Stimulated activated CD4-positive, alpha-beta T cell treated with anti-CD3 and anti-CD28 coated beads, Interleukin-15, amount 100 ng/mL, for 48 hours (primary cell): ENCODE measurements at regions not wholly inside any gene's neighbourhood (a gene's known extent, or its start where the extent isn't known, plus 50 kb on each side); places are given as distances from the start of the nearest gene placed in this dataset.

ENCODE experiments used
- DNase-seq, 2 donors: peaks; one replicate each; pipeline ENCODE4 v3.0.0-alpha.2; 2020; ENCODE audit warnings: low read depth in 2 of 2

DNA sequence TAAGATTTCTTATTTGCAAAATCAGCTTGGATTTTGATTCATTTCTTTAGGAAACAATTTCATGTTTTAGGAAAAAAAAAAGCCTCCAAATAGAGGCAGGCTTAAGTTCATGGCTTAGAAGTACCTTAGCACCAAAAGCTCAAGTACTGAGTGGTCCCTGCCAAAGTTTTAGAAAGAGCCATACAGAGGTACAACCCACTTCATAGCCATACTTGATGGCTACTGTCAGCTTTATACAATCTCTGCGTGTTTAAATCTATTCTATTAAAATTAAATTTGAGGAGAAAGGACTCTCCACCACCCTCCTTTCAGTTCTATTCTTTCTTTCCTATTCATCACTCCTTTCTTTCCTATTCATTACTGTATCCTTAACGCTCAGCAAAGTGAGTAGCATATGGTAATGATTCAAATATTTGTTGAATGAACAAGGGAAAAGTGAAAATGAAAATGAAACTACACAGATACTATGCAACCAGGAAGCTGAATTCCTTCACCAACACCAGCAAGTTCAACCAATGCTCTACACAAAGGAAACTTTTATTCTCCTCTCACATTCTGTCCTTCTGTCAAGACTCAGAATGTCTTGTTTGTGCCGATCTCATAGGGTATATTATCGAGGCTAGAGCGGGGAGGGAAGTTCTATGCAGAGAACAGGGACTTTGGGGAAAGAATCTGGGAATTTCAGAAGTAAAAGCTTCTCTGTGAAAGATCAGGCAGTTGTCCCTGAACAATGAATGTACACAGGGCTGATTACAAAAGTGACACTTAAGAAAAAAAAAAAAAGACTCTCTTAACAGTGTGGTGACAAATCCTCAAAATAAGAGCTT, 138.6 kb upstream of the SPEF2 start:
- DNase-seq: no peak

DNA sequence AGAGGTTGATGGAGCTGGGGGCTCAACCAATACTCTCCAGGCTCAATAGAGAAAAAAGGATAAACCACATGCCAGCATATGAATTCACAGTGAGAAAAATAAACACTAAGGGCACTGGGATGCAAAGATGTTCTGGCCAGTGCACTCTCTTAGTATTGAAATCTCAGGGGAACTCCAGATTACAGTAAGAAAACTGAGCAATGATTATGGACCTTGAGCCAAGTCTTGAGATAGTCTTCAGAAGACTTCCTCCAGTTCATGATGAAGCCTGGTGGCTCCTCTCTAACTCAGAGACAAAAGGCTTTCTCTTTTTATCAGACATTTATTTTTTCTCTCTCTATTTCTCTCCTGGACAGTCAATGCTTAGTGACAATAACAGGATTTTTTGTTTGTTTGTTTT, 139.8 kb upstream of the SPEF2 start:
- no peak for DNase-seq

DNA sequence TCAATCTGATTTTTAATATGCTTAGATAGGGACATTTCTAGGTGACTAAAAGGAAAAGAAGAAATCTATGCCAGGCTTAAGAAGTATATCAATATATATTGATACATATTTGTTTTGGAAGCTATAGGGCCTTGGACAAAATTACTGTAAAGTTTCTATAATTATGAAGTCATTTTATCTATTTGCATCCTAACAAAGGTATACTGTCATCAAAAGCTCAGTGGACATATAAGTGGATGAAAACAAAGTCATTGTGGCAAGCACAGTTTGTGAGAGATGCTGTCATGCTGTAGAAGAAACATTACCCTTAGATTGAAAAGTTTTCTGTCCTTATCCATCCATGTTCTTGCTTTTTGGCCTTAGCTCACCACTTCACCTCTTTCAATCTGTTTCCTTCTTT, 140.3 kb upstream of the SPEF2 start:
- DNase-seq: no peak

GRCh38 chr5:35476797-35477196, 140.9 kb upstream of the SPEF2 start:
- DNase-seq: no peak

- DNase-seq: no peak
These were observed 141.6 kb upstream of the SPEF2 start for GRCh38 chr5:35476036-35476435.

DNA sequence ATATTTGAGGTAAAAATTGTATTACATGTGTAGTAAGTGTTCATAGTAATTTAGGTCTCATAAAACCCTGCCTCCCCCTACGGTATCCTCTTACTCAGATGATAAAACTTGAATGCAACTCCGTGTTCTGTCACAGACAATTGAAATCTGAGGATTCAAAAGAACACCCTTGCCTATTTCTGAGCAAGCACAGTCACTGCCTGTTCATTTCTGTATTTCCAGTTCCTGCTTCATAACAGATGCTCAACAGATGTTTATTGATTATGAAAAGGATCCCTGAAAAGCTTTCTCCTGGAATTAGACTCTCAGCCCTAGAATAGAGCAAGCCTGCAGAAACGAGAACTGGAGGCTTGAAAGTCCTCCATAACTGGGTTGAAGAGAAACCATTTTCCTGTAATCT, 144.1 kb upstream of the SPEF2 start:
- no peak for DNase-seq

- no peak for DNase-seq
These were observed 146.8 kb upstream of the SPEF2 start for GRCh38 chr5:35470866-35471265.

GRCh38 chr5:35468811-35469210, 148.9 kb upstream of the SPEF2 start:
- no peak for DNase-seq

DNA sequence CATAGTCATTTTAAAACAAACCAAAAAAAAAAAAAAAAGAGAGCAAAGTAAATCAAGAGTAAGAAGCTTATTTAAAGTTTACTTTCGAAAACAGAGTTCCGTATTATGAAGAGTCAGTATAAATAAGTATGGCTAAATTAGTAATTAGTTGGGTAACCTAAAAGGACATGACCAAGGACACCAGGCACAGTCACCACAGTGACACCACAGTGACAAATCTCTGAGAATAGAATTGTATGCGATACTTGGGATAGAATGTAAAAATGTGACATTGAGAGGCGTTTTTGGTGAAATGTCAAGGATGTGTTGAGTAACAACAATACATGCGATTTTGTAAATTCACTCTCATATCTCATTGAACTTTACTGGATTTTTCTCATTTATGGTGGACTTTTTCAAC, 150.9 kb upstream of the SPEF2 start:
- no peak for DNase-seq

DNA sequence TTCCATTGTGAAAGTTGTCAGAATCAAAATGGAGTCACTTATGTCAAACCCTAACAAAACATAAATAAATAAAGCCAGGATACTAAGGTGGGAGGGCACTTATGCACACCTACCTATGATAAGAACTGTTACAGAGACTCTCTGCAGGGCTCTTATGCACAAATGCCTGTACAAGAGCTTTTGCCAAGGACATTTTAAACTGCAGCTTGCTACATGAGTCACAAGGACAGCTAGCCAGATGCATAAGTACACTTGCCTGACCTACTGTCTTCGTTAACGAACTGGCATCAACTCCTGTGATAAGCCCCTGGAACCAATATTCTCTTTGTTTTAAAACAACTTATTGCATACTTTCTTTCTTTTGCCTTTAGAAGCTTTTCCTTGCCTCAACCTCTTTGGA, 152.9 kb upstream of the SPEF2 start:
- DNase-seq: no peak

- no peak for DNase-seq
These were observed 156.1 kb upstream of the SPEF2 start for GRCh38 chr5:35461530-35461929.

DNA sequence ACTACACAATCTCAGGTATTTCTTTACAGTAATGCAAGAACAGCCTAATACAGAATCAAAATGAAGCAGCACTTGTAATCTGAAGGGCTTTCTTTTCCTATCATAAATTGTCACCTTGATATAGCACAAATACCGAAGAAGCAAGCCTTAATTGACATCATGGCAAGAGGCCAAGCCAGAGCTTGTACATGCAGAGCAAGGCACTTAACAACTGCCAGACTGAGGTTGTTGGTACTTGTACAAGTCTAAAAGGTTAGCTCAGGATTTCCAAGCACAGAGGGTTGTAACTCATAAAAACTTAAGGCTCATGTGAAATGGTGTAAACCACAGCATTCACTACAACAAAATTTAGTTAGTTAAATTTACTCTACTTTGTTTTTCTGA, 158.8 kb upstream of the SPEF2 start:
- DNase-seq: no peak

GRCh38 chr5:35457912-35458823, 159.5 kb upstream of the SPEF2 start:
- DNase-seq: no peak

DNA sequence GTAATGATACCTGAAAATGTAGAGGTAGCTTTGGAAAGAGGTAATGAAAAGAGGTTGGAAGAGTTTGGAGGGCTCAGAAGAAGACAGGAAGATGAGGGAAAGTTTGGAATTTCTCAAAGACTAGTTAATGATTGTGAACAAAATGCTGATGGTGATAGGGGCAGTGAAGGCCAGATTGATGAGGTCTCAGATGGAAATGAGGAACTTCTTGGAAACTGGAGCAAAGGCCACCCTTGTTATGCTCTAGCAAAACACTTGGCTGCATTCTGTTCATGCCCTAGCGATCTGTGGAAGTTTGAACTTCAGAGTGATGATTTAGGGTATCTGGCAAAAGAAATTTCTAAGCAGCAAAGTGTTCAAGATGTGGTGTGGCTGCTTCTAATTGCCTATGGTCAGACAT, 161.2 kb upstream of the SPEF2 start:
- DNase-seq: no peak

DNA sequence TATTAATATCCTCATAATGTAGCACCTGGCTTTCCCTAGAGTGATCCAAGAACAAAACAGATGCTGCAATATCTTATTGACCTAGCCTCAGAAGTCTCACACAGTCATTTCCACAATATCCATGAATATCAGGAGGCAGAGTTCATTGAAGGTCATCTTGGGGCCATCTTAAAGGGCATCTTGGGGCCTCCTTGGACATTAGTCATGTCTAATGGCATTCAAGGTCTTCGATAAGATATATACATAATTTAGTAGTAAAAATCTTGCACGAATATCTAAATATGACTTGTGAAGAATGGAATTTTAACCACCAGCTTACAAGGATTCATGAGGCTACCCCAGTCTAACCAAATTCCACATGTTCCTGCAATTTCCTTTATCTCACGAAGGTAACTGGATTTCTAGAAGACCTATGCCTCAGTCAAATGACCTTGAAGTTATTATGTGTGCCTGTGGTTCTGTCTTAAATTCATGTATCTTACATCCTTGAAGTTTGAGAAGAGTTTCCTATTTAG, 163.6 kb upstream of the SPEF2 start:
- DNase-seq: no peak

DNA sequence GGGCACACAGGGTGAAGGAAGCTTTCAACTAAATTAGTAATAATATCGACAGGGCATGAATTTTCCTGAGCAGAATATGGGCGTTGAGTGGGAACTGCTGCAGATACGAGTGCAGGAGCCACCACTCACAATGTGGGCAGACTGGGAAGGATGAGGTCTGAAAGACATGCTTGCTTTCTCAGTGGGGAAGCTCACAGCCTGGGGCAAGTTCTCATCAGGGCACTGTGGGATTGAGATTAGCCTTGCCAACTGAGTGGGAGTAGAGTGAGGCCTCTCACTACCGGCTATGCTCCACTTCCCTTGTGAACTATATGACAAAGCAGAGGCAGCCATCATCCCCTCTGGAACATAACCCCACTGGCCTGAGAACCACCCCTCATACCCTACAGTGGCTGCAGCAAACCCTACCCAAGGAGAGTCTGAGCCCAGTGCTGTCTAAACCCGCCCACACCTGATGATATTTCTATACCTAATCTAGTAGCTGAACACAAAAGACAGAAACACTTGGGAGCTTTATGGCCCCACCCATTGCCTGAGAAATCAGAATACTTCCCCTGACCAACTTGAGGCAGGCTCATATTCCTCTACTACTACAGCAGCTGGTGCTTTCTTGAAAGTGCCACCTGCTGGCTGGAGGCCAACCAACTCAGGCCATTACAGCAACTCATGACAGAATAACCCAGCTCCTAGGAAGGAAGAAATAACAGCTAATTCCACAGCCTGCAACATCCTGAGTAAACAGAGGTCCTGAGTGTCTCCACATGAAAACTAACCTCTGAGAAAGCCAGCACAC, 173.7 kb upstream of the SPEF2 start:
- no peak for DNase-seq

DNA sequence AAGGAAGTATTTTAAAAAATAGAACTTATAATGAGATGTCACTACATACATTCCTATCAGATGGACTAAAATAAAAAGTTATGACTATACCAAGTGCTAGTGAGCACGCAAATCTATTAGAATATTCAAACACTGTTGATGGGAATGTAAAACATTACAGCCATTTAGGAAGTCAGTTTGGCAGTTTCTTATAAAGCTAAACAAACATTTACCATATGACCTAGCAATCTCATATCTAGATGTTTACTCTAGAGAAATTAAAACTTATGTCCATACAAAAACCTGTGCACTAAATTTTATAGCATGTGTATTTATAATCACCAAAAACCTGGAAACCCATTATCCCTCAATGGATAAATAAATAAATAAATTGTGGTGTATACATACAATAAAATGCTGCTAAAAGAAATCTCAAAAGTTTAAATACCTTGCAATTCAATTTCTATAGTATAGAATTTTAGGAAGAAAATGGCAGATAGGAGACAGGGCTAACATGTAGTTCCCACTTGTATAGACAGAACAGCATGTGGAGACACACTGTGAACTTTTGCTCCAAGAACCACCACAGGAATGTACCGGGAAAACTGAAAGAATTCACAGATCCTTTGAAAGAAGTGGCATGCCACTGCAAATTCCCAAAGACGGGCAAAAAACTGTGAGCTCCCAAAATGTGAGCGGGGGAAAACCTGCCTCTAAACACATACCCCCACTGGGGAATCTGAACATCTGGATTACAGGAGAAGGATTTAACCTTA, 174.6 kb upstream of the SPEF2 start:
- no peak for DNase-seq

GRCh38 chr5:35440409-35440808, 177.3 kb upstream of the SPEF2 start:
- DNase-seq: no peak

DNA sequence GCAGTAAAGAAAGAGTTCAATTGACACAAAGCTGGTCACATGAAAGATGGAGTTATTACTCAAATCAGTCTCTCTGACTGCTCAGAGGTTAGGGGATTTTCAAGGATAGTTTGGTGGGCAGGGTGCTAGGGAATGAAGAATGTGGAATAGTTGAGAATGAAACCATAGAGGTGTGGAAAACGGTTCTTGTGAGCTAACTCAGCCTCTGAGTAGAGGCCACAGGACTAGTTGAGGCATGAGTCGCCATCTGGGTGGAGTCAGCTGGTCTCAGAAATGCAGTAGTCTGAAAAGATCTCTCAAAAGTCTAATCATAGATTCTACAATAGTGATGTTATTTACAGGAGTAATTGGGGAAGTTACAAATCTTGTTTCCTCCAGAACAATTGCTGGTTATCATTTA, 178.9 kb upstream of the SPEF2 start:
- DNase-seq: no peak

- DNase-seq: no peak
These were observed 179.4 kb upstream of the SPEF2 start for GRCh38 chr5:35438288-35438687.

DNA sequence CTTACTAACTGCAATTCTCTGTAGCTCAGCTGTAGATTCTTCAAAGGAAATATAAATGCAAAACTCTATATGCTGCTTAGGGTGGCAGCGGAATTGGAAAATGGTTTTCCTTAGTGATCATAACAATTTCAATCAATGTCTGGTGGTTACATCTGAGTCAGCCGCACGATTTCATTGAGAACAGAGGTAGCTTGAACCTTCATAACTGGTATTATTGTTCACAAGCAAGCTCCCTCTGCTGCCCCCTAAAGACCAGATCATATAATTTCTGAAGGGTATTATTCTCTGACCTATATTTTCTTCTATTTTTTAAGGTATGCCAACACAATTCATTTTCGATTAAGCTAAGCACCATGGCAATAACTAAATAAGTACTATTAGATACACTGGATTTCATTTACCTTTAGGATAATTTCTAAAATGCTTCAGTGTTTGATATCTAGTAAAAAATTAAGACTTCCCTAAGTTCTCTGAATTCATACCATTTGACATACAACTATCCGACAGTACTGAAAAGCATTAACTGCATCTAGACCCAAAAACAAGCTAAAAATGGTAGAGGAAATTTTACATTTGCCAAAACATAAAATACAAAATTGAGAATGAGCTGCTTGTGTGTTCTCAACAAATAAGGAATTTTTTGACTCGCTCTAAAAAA, 181.1 kb upstream of the SPEF2 start:
- no peak for DNase-seq
